ENCODE measurements at regions not wholly inside any gene's neighbourhood (a gene's known extent, or its start where the extent isn't known, plus 50 kb on each side); places are given as distances from the start of the nearest gene placed in this dataset.

DNA sequence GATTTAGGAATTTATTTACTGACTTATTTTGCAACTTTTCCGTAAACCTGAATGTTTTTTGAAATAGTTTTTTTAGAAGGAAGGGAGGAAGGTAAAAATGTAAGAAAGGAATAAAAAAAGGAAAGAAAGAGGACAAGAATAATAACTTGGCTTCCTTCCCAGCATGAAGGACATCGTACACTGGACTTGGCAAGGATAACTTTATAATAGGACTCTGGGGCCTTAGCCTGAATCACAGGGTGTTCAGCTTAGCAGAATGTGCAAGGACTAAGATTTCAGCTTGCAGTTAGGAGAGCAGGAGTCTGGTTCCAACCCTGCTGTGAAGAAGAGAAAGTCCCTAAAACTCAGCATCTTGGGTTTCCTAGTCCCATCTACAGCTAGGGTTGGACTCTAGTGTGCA is 1053.3 kb downstream of the VRK1 start:
- TF ChIP-seq, protein P1, sequence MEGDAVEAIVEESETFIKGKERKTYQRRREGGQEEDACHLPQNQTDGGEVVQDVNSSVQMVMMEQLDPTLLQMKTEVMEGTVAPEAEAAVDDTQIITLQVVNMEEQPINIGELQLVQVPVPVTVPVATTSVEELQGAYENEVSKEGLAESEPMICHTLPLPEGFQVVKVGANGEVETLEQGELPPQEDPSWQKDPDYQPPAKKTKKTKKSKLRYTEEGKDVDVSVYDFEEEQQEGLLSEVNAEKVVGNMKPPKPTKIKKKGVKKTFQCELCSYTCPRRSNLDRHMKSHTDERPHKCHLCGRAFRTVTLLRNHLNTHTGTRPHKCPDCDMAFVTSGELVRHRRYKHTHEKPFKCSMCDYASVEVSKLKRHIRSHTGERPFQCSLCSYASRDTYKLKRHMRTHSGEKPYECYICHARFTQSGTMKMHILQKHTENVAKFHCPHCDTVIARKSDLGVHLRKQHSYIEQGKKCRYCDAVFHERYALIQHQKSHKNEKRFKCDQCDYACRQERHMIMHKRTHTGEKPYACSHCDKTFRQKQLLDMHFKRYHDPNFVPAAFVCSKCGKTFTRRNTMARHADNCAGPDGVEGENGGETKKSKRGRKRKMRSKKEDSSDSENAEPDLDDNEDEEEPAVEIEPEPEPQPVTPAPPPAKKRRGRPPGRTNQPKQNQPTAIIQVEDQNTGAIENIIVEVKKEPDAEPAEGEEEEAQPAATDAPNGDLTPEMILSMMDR (IDR thresholded peaks at IDR 0.05; ENCODE audit: low read depth, low read length), result no peak
- TF ChIP-seq POLR2A (IDR thresholded peaks at IDR 0.05; ENCODE audit: extremely low read depth, insufficient read length) (no peak), MYC (IDR thresholded peaks at IDR 0.05; ENCODE audit: low read depth, low read length) (no peak)
- TF ChIP-seq, protein P2, sequence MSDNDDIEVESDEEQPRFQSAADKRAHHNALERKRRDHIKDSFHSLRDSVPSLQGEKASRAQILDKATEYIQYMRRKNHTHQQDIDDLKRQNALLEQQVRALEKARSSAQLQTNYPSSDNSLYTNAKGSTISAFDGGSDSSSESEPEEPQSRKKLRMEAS (IDR thresholded peaks at IDR 0.05; ENCODE audit: low read depth, low read length), result no peak

All from NB4 (cell line).